HCT116 (cell line): ENCODE measurements at regions not wholly inside any gene's neighbourhood (a gene's known extent, or its start where the extent isn't known, plus 50 kb on each side); places are given as distances from the start of the nearest gene placed in this dataset.
"Not testable (repeated sequence)": the region's sequence is repeated elsewhere in the genome, so short reads cannot be mapped to it uniquely, and the experiment has no call there.

Source experiments
- ATAC-seq: fragments of 200-7000 bp; cut with Tn5 transposase; 2 replicates; pipeline ENCODE4 v1.9.1; 2020; ENCODE audit warnings: mild to moderate bottlenecking, moderate library complexity
- BruUV-seq: library from RNA; stranded (reverse); fragments of 400-500 nt; replicated peaks from 2 replicates; lab custom pipeline; 2021; lab: Mats Ljungman, UMichigan
- CTCF ChIA-PET: fragments of 300-600 bp; sonication (Branson Sonifier 250); formaldehyde crosslinking; loops from one replicate; lab custom pipeline; 2021; ENCODE audit warnings: antibody characterized with exemption; lab: Charles Lee
- POLR2A ChIA-PET: fragments of 300-600, 350-600 bp; sonication (Branson Sonifier 250); formaldehyde crosslinking; loops from one replicate; lab custom pipeline; 2021; ENCODE audit warnings: antibody characterized with exemption; lab: Charles Lee
- RAD21 ChIA-PET, 2 experiments: fragments of 300-600 bp; sonication (Branson Sonifier 250); formaldehyde crosslinking; loops; one replicate each; lab custom pipeline; 2023; ENCODE audit warnings: low total read pairs in 2 of 2; ENCODE audit not compliant: uncharacterized antibody in 2 of 2, unreplicated experiment in 2 of 2, low non-redundant PET in 1 of 2; lab: Charles Lee
- DNase-seq: peaks from one replicate; pipeline ENCODE4 v3.0.0-alpha.2; 2010; ENCODE audit warnings: low read depth, low spot score
- H2AFZ ChIP-seq: fragments of 200-600 bp; shearing (Covaris generic), sonication (generic); 2 replicates; pipeline ENCODE4 v1.6.1; 2017; ENCODE audit warnings: low read depth, mixed run types, mixed read lengths, antibody characterized with exemption, low read length; ENCODE audit not compliant: poor library complexity, severe bottlenecking
- H3K27ac ChIP-seq: 2 replicates; pipeline ENCODE4 v1.5.1; 2012; ENCODE audit warnings: low read depth, low read length
- H3K27me3 ChIP-seq: fragments of 200-600 bp; sonication (generic); 2 replicates; pipeline ENCODE4 v1.6.1; 2016; ENCODE audit warnings: mixed run types, low read length, mixed read lengths; ENCODE audit not compliant: insufficient read depth
- H3K36me3 ChIP-seq, 2 experiments: fragments of 200-500 bp in 1 of 2; fragments of 200-600 bp in 1 of 2; sonication (Bioruptor generic) in 1 of 2; sonication (generic) in 1 of 2; 2 replicates each; pipeline versions ENCODE4 v1.5.1 to v1.6.1; 2014 to 2016; ENCODE audit warnings: low read length in 2 of 2, inconsistent platforms in 1 of 2, mixed read lengths in 1 of 2, mixed run types in 1 of 2; ENCODE audit not compliant: insufficient read depth in 2 of 2, control insufficient read depth in 1 of 2
- H3K4me1 ChIP-seq, 2 experiments: fragments of 200-600 bp in 1 of 2; sonication (generic) in 1 of 2; 2 replicates each; pipeline versions ENCODE4 v1.5.1 to v1.6.1; 2012 to 2017; ENCODE audit warnings: low read length in 2 of 2, inconsistent platforms in 1 of 2, mild to moderate bottlenecking in 1 of 2, mixed read lengths in 1 of 2, mixed run types in 1 of 2, moderate library complexity in 1 of 2; ENCODE audit not compliant: insufficient read depth in 2 of 2, control insufficient read depth in 1 of 2
- H3K4me2 ChIP-seq: fragments of 200-600 bp; sonication (generic); 2 replicates; pipeline ENCODE4 v1.6.1; 2017; ENCODE audit warnings: mixed run types, low read length, mixed read lengths
- H3K4me3 ChIP-seq, 2 experiments: fragments of 200-600 bp in 1 of 2; sonication (generic) in 1 of 2; replicated peaks in 1 of 2; 2 replicates each; pipeline ENCODE4 v1.5.1; 2011 to 2016; ENCODE audit warnings: low read length in 2 of 2, control low read depth in 1 of 2, low read depth in 1 of 2, mild to moderate bottlenecking in 1 of 2, mixed read lengths in 1 of 2, mixed run types in 1 of 2
- H3K79me2 ChIP-seq: fragments of 200-600 bp; sonication (generic); 2 replicates; pipeline ENCODE4 v1.6.1; 2017; ENCODE audit warnings: mild to moderate bottlenecking, mixed run types, low read length, moderate library complexity, mixed read lengths; ENCODE audit not compliant: insufficient read depth
- H3K9ac ChIP-seq: fragments of 200-600 bp; sonication (generic); 2 replicates; pipeline ENCODE4 v1.6.1; 2016; ENCODE audit warnings: low read length, mixed read lengths
- H3K9me2 ChIP-seq: fragments of 200-600 bp; sonication (generic), shearing (Covaris generic); 2 replicates; pipeline ENCODE4 v1.6.1; 2017; ENCODE audit warnings: mixed run types, mild to moderate bottlenecking, moderate library complexity; ENCODE audit not compliant: insufficient read depth
- H3K9me3 ChIP-seq, 2 experiments: fragments of 200-500 bp in 1 of 2; fragments of 200-600 bp in 1 of 2; sonication (Bioruptor generic) in 1 of 2; sonication (generic) in 1 of 2; 2 replicates each; pipeline ENCODE4 v1.6.1; 2014 to 2017; ENCODE audit warnings: low read length in 2 of 2, mixed read lengths in 2 of 2, inconsistent platforms in 1 of 2, low read depth in 1 of 2, mild to moderate bottlenecking in 1 of 2, mixed run types in 1 of 2, moderate library complexity in 1 of 2; ENCODE audit not compliant: control insufficient read depth in 1 of 2, insufficient read depth in 1 of 2
- H4K20me1 ChIP-seq: fragments of 200-600 bp; sonication (generic), shearing (Covaris generic); 2 replicates; pipeline ENCODE4 v1.6.1; 2017; ENCODE audit warnings: mixed run types, mild to moderate bottlenecking, moderate library complexity; ENCODE audit not compliant: insufficient read depth
- CBX3 ChIP-seq: IDR thresholded peaks from 2 replicates; pipeline ENCODE4 v1.6.1; 2012; ENCODE audit warnings: low read depth
- CEBPB ChIP-seq: IDR thresholded peaks from 2 replicates; pipeline ENCODE4 v1.6.1; 2012; ENCODE audit warnings: low read depth
- CTCF ChIP-seq, 3 experiments: fragments of 200-600 bp in 1 of 3; sonication (generic) in 1 of 3; IDR thresholded peaks in 2 of 3; conservative IDR thresholded peaks in 1 of 3; 2 replicates each; pipeline ENCODE4 v1.5.1; 2012 to 2017; ENCODE audit warnings: low read depth in 2 of 3, low read length in 2 of 3, antibody characterized with exemption in 1 of 3, borderline replicate concordance in 1 of 3, control low read depth in 1 of 3, mild to moderate bottlenecking in 1 of 3, mixed read lengths in 1 of 3, mixed run types in 1 of 3, moderate library complexity in 1 of 3; ENCODE audit not compliant: insufficient read depth in 1 of 3
- EGR1 ChIP-seq: IDR thresholded peaks from 2 replicates; pipeline ENCODE4 v1.6.1; 2012; ENCODE audit warnings: low read depth
- EZH2 ChIP-seq: fragments of 200-600 bp; sonication (generic); IDR thresholded peaks from 2 replicates; pipeline ENCODE4 v1.6.1; 2017; ENCODE audit warnings: antibody characterized with exemption, mixed run types
- JUND ChIP-seq: IDR thresholded peaks from 2 replicates; pipeline ENCODE4 v1.6.1; 2012
- MAX ChIP-seq: IDR thresholded peaks from 2 replicates; pipeline ENCODE4 v1.6.1; 2012
- POLR2A ChIP-seq: IDR thresholded peaks from 2 replicates; pipeline ENCODE4 v1.7.0; 2011; ENCODE audit warnings: borderline replicate concordance; ENCODE audit not compliant: insufficient read depth, insufficient read length; ENCODE audit errors: extremely low read depth
- REST ChIP-seq: IDR thresholded peaks from 2 replicates; pipeline ENCODE4 v1.6.1; 2012; ENCODE audit warnings: low read depth
- SIN3A ChIP-seq: IDR thresholded peaks from 2 replicates; pipeline ENCODE4 v1.6.1; 2012; ENCODE audit warnings: low read depth
- TCF7L2 ChIP-seq: IDR thresholded peaks from 2 replicates; pipeline ENCODE4 v1.7.0; 2011; ENCODE audit warnings: borderline replicate concordance, inconsistent platforms; ENCODE audit not compliant: insufficient read depth, insufficient read length; ENCODE audit errors: extremely low read depth
- ZBTB33 ChIP-seq: IDR thresholded peaks from 2 replicates; pipeline ENCODE4 v1.6.1; 2011; ENCODE audit warnings: mild to moderate bottlenecking, low read length, moderate library complexity; ENCODE audit not compliant: insufficient replicate concordance; ENCODE audit errors: extremely low read depth
- ZFX ChIP-seq: fragments of 450-650 bp; IDR thresholded peaks from 2 replicates; pipeline ENCODE4 v1.6.1; 2017
- intact Hi-C: fragments of 100-400 bp; cut with micrococcal nuclease; formaldehyde crosslinking; loops from 2 replicates; pipeline ENCODE4 v1.10.0; 2022

GRCh38 chr9:106203815-106204516 lies 509.6 kb downstream of the TMEM38B start:
- CTCF ChIA-PET, BruUV-seq, H3K9ac ChIP-seq, intact Hi-C loops, H4K20me1 ChIP-seq, H3K36me3 ChIP-seq, DNase-seq, H3K79me2 ChIP-seq, H2AFZ ChIP-seq, H3K27me3 ChIP-seq, H3K27ac ChIP-seq, H3K4me2 ChIP-seq, RAD21 ChIA-PET, H3K9me2 ChIP-seq, H3K4me3 ChIP-seq, ATAC-seq, H3K9me3 ChIP-seq, POLR2A ChIA-PET, H3K4me1 ChIP-seq: not testable (repeated sequence)

- Histone ChIP-seq H3K9me2 (no peaks in the 10 kb centered on the region), H3K9me3 (no peaks in the 10 kb centered on the region), H2AFZ (no peak overlapping the region), H3K27me3 (no peaks in the 10 kb centered on the region), H3K79me2 (no peaks in the 10 kb centered on the region), H3K36me3 (no peaks in the 10 kb centered on the region), H4K20me1 (no peaks in the 10 kb centered on the region; the same call in 1 of the 2 replicates), H3K9ac (no peak overlapping the region), H3K4me2 (no peak overlapping the region), H3K4me3 (no peak overlapping the region), H3K27ac (no peak overlapping the region), H3K4me1 (no peaks in the 10 kb centered on the region)
- intact Hi-C loops, result no loop called here
- DNase-seq, result no peak
- no peak for ATAC-seq
- ChIA-PET CTCF (no interaction called here), POLR2A (no interaction called here), RAD21 (no interaction called here)
- BruUV-seq, result no TSS peak
- no peak for TF ChIP-seq ZFX
- TF ChIP-seq CTCF (IDR thresholded peaks at IDR 0.05 in 2 of 3, conservative IDR thresholded peaks at IDR 0.05 in 1 of 3; ENCODE audit: borderline replicate concordance in 1 of 3, insufficient read depth in 1 of 3, low read depth in 2 of 3, low read length in 2 of 3), result no peak
- TF ChIP-seq ZBTB33, result no peak
- TF ChIP-seq CEBPB, result no peak
- no peak for TF ChIP-seq CBX3
- no peak for TF ChIP-seq EGR1
- no peak for TF ChIP-seq TCF7L2
- no peak for TF ChIP-seq POLR2A
- TF ChIP-seq REST, result no peak
- TF ChIP-seq JUND, result no peak
- TF ChIP-seq MAX, result no peak
- no peak for TF ChIP-seq SIN3A
- no peak for TF ChIP-seq EZH2
Measured at GRCh38 chr9:106207298-106207697, 513.0 kb downstream of the TMEM38B start.
